PFSK-1 (cell line): ENCODE measurements at regions not wholly inside any gene's neighbourhood (a gene's known extent, or its start where the extent isn't known, plus 50 kb on each side); places are given as distances from the start of the nearest gene placed in this dataset.
A peak's percentile ranks its signal among the peaks of the same experiment; 100 is the strongest.

Experiments used
- FOXP2 ChIP-seq: optimal IDR thresholded peaks from 2 replicates; pipeline ENCODE3; 2011; ENCODE audit warnings: borderline replicate concordance, control low read depth, inconsistent platforms; ENCODE audit not compliant: insufficient read depth; ENCODE audit errors: extremely low read length, extremely low read depth
- POLR2AphosphoS5 ChIP-seq: IDR thresholded peaks from 2 replicates; pipeline ENCODE4 v1.6.1; 2012; ENCODE audit warnings: low read depth, mild to moderate bottlenecking, control low read depth, low read length, moderate library complexity
- REST ChIP-seq, 2 experiments: IDR thresholded peaks; 2 replicates each; pipeline versions ENCODE4 v1.6.1 to v1.8.0; 2011 to 2012; ENCODE audit warnings: low read depth in 2 of 2, low read length in 2 of 2, control low read depth in 1 of 2, inconsistent platforms in 1 of 2, mild to moderate bottlenecking in 1 of 2, moderate library complexity in 1 of 2; ENCODE audit not compliant: insufficient read depth in 1 of 2
- SIN3A ChIP-seq: IDR thresholded peaks from 2 replicates; pipeline ENCODE4 v1.6.1; 2012; ENCODE audit warnings: mild to moderate bottlenecking, low read length, moderate library complexity, borderline replicate concordance; ENCODE audit not compliant: insufficient read depth
- TAF1 ChIP-seq: IDR thresholded peaks from 2 replicates; pipeline ENCODE4 v1.6.1; 2012; ENCODE audit warnings: low read length, control low read depth, borderline replicate concordance; ENCODE audit not compliant: insufficient read depth

DNA sequence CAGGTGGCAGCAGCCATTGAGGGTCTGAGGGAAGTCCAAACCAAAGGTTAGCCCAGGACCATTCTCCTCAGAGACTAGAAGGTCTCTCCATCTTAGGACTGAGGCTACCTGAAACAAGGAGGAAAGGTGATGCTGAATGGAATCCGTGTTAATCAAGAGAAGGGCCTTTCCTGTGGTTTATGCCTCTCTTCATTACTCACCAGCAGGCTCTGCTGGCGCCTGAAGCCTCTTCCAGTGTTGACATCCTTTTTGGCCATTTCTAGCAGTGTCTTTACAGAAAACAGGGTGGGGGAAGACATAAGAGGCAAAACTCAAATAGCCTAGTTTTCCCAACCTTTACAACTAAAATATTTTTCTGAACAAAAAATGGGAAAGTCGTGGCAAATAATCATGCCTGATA, 98.0 kb downstream of the ENC1 start:
- TF ChIP-seq FOXP2 = no peak
- no peak for TF ChIP-seq SIN3A
- TF ChIP-seq REST (IDR thresholded peaks at IDR 0.05; ENCODE audit: insufficient read depth in 1 of 2, low read depth in 2 of 2, low read length in 2 of 2) = no peak
- no peak for TF ChIP-seq POLR2AphosphoS5
- TF ChIP-seq TAF1 = no peak

DNA sequence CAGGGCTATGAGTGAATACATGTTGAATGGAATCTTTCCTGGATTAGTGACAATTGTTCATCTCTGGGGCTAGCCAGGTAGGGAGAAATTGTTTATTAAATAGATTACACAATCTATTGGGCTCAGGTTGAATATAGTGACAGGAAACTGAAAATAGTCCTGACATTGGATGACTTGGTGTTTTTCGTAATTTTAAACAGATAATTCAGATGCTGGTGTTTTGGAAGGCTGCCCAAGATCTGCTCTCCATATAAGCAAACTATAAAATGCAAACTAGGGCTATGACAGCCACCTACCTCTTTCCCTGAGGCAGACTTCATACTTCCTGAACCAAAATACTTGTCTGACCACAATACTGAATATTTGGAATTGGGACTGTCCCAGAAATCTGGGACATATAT, 99.1 kb downstream of the ENC1 start:
- no peak for TF ChIP-seq SIN3A
- no peak for TF ChIP-seq TAF1
- TF ChIP-seq FOXP2 = no peak
- TF ChIP-seq REST (IDR thresholded peaks at IDR 0.05; ENCODE audit: insufficient read depth in 1 of 2, low read depth in 2 of 2, low read length in 2 of 2) = no peak
- no peak for TF ChIP-seq POLR2AphosphoS5

DNA sequence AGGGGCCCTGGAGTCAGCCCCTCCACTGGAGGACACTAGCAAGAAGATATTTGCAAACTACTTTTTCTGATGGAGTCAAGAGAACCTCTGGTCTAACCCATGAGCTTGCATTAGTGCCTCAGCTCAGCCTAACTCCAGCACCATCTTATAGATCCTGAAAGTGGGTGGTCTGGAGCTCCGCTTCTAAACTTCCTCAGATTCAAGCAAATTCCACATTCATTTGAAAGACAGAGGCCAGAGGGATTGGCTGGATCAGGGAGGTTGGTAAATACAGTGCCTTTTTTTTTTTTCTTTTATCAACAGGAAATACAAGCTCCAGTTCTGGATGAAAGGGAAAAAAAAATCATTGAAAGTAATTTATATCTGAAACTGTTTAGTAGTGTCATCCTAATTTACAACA, 99.9 kb downstream of the ENC1 start:
- no peak for TF ChIP-seq TAF1
- TF ChIP-seq REST (IDR thresholded peaks at IDR 0.05; ENCODE audit: insufficient read depth in 1 of 2, low read depth in 2 of 2, low read length in 2 of 2) = no peak
- TF ChIP-seq FOXP2 = no peak
- TF ChIP-seq POLR2AphosphoS5 = no peak
- no peak for TF ChIP-seq SIN3A

GRCh38 chr5:74539986-74540385, 100.5 kb downstream of the ENC1 start:
- TF ChIP-seq POLR2AphosphoS5 (no peak), TAF1 (no peak), FOXP2 (no peak), REST (IDR thresholded peaks at IDR 0.05; ENCODE audit: insufficient read depth in 1 of 2, low read depth in 2 of 2, low read length in 2 of 2) (no peak), SIN3A (no peak)

DNA sequence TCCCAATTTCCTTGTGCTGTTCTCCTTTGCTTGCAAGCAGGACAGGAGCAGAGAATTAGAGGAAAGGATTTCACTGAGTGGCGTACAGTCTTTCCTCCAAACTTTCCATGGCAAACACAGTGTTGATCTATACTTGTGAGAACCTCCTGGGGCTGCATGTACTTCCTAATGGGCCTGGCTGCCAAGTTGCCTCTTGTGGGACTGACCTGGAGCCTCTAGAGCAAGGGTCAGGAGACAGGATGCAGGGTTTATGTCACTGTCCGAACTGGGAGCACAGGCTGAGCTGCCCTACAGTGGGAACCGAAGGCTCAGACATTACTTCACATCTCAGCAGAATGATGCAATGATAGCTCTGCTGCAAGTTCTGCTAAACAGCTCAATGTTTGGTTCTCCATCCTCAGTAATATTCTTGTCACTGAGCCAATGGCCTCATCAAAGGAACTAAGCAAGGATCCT, 102.3 kb downstream of the ENC1 start:
- TF ChIP-seq REST (IDR thresholded peaks at IDR 0.05; ENCODE audit: insufficient read depth in 1 of 2, low read depth in 2 of 2, low read length in 2 of 2) (peak; percentile 67 to 85), SIN3A (no peak)
